ENCODE measurements at regions not wholly inside any gene's neighbourhood (a gene's known extent, or its start where the extent isn't known, plus 50 kb on each side); places are given as distances from the start of the nearest gene placed in this dataset.

DNA sequence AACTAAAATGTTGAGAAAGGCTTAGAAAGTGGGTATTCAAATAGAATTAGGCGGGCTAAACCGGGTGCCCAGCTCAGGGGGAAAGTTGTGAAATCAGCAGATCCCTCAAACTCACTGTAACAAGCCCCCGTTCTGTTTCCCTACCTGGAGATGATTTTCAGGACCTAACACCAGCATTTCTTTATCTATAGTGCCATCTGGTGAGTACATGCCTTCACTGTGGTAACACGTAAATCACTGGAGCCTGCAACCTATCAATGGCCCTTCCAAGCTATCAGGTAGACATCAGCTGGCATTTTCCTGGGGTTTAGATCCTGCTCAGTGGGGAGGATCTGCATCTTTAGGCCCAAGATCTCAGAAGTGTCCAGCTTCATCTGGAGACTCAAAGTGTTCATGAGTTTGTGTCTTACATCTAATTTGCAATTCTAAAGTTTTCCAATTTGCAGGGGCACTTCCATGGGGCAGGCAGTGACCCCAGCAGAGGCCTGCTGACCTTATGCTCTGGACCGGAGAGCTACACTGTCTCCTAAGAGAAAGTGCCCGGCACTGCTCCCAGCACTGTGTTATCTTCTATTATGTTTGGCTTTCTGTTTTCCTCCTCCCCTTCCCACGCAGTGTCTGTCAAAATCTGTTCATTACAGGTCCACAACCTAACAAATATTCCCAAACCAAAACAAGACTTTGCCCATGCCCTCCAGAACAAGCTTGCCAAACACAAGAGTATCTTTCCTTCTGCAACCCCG lies 132.5 kb downstream of the LSM5 start:
- TF ChIP-seq, protein P1, sequence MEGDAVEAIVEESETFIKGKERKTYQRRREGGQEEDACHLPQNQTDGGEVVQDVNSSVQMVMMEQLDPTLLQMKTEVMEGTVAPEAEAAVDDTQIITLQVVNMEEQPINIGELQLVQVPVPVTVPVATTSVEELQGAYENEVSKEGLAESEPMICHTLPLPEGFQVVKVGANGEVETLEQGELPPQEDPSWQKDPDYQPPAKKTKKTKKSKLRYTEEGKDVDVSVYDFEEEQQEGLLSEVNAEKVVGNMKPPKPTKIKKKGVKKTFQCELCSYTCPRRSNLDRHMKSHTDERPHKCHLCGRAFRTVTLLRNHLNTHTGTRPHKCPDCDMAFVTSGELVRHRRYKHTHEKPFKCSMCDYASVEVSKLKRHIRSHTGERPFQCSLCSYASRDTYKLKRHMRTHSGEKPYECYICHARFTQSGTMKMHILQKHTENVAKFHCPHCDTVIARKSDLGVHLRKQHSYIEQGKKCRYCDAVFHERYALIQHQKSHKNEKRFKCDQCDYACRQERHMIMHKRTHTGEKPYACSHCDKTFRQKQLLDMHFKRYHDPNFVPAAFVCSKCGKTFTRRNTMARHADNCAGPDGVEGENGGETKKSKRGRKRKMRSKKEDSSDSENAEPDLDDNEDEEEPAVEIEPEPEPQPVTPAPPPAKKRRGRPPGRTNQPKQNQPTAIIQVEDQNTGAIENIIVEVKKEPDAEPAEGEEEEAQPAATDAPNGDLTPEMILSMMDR (IDR thresholded peaks at IDR 0.05): no peak
- TF ChIP-seq POLR2AphosphoS5 (IDR thresholded peaks at IDR 0.05): no peak
- TF ChIP-seq POLR2A (IDR thresholded peaks at IDR 0.05): no peak
- TF ChIP-seq EP300 (IDR thresholded peaks at IDR 0.05): no peak
- no peaks in the 10 kb centered on the region for H3K36me3 ChIP-seq
- 37% methylated on average over 8 of the region's 8 CpGs for WGBS
- H3K4me1 ChIP-seq: no peaks in the 10 kb centered on the region
- H3K4me3 ChIP-seq: no peak overlapping the region
- H3K27ac ChIP-seq: no peak overlapping the region
- no peaks in the 10 kb centered on the region for H3K9me3 ChIP-seq
- peaks cover 5% of the 10 kb centered on the region for H3K27me3 ChIP-seq
- no peak for DNase-seq (ENCODE audit: low spot score in 2 of 2)

DNA sequence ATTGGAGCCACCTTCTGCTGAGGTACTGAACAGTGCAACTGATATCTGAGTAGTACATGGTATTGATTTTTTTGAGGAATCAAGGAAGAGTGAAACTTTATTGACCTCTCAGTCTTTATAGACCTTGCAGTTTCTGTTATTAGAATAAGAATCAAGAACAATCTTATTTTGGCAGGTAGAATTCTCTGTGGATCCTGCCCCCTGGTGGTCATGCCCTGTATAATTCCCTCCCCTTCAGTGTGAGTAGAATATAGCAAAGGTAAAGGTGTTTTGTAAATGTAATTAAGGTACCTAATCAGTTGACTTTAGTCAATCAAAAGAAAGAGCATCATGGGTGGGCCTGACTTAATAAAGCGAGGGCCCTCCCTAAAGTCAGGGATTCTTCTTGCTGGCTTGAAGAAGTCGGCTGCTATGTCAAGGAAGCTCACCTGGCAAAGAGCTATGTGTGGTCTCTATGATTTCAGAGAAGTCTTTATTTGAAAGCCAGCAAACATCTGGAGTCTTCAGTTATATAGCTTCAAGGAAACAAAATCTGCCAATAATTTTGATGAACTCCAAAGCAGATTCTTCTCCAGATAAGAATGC lies 142.8 kb downstream of the LSM5 start:
- Histone ChIP-seq H3K36me3 (no peaks in the 10 kb centered on the region), H3K27me3 (no peaks in the 10 kb centered on the region), H3K4me3 (no peak overlapping the region), H3K9me3 (no peaks in the 10 kb centered on the region), H3K4me1 (no peaks in the 10 kb centered on the region), H3K27ac (no peak overlapping the region)
- DNase-seq (ENCODE audit: low spot score in 2 of 2): no peak
- WGBS: 91% methylated on average over 2 of the region's 2 CpGs
- no peak for TF ChIP-seq EP300 (IDR thresholded peaks at IDR 0.05)
- TF ChIP-seq POLR2A (IDR thresholded peaks at IDR 0.05): no peak
- TF ChIP-seq, protein P1 (IDR thresholded peaks at IDR 0.05): peak in 1 of 2 donors; percentile 23
- no peak for TF ChIP-seq POLR2AphosphoS5 (IDR thresholded peaks at IDR 0.05)

DNA sequence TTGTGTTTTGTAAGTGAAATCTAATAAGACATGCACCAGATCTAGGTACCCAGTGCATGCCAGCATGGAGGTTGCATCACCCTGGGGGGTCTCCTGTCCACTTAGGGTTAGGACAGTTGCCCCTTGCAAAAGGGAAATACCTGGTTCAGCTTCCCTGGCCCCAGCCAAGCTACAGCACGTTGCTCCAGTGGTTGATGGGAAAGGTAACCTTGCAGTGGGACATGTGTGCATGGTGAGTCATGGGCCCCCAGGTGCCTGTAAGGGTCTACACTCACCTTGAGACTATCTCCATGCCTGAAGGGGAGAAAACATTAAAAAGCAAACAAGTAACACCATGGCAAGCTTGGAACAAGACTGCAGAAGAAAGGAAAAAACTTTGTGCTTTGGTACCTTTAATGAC lies 143.9 kb downstream of the LSM5 start:
- H3K9me3 ChIP-seq: no peaks in the 10 kb centered on the region
- H3K36me3 ChIP-seq: no peaks in the 10 kb centered on the region
- 38% methylated on average over 1 of the region's 1 CpG for WGBS
- TF ChIP-seq POLR2AphosphoS5 (IDR thresholded peaks at IDR 0.05): no peak
- TF ChIP-seq, protein P1 (IDR thresholded peaks at IDR 0.05): no peak
- TF ChIP-seq POLR2A (IDR thresholded peaks at IDR 0.05): no peak
- no peak for TF ChIP-seq EP300 (IDR thresholded peaks at IDR 0.05)
- H3K27ac ChIP-seq: no peak overlapping the region
- no peaks in the 10 kb centered on the region for H3K4me1 ChIP-seq
- no peaks in the 10 kb centered on the region for H3K27me3 ChIP-seq
- DNase-seq (ENCODE audit: low spot score in 2 of 2): no peak
- no peak overlapping the region for H3K4me3 ChIP-seq

DNA sequence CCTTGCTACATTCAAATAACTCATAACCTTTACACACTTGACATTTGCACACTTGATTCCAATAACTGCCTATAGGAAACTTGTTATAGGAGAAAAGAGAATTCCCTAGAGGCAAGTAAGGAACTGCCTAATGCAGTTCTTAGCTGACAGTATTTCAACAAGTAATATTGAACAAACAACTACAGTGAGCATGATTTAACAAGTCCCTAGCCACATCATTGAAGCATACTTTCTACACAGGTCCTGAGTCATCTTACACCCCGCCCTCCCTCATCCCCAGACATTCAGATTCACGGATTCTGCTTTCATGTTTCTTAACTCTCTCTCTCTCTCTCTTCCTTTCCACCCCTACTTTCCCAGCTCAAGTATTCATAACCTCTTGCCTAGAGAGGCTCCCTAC lies 153.5 kb downstream of the LSM5 start:
- Histone ChIP-seq H3K4me3 (no peak overlapping the region), H3K27ac (no peak overlapping the region), H3K27me3 (no peaks in the 10 kb centered on the region), H3K9me3 (peaks cover 6% of the 10 kb centered on the region), H3K4me1 (peaks cover 6% of the 10 kb centered on the region), H3K36me3 (no peaks in the 10 kb centered on the region)
- WGBS: 44% methylated on average over 2 of the region's 2 CpGs
- no peak for DNase-seq (ENCODE audit: low spot score in 2 of 2)
- TF ChIP-seq POLR2A (IDR thresholded peaks at IDR 0.05) (no peak), POLR2AphosphoS5 (IDR thresholded peaks at IDR 0.05) (no peak), EP300 (IDR thresholded peaks at IDR 0.05) (no peak)
- TF ChIP-seq, protein P1 (IDR thresholded peaks at IDR 0.05): no peak

DNA sequence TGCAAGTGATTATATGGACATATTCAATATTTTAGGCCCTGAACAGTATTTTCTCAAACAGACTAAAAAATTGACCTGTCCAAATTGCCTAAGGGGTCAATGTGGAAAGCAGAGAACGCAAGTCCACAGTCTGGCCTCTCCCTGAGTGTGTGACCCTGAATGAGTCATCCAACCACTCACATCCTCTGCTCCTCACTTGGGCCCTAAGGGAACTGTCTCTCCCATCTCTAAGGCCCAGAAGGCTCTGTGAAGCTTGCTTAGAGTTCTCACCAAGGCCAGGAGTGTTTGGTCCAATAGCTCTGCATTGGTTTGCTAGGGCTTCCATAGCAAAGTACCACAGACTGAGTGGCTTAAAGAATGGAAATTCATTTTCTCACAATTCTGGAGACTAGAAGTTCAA lies 155.1 kb downstream of the LSM5 start:
- TF ChIP-seq EP300 (IDR thresholded peaks at IDR 0.05) (no peak), POLR2A (IDR thresholded peaks at IDR 0.05) (no peak), POLR2AphosphoS5 (IDR thresholded peaks at IDR 0.05) (no peak)
- TF ChIP-seq, protein P1 (IDR thresholded peaks at IDR 0.05): no peak
- peaks cover 6% of the 10 kb centered on the region for H3K4me1 ChIP-seq
- 65% methylated on average over 1 of the region's 1 CpG for WGBS
- no peak overlapping the region for H3K4me3 ChIP-seq
- no peak overlapping the region for H3K27ac ChIP-seq
- no peaks in the 10 kb centered on the region for H3K36me3 ChIP-seq
- no peaks in the 10 kb centered on the region for H3K27me3 ChIP-seq
- no peak for DNase-seq (ENCODE audit: low spot score in 2 of 2)
- peaks cover 6% of the 10 kb centered on the region for H3K9me3 ChIP-seq

Data from suprapubic skin (tissue), 4 donors.